ENCODE measurements at regions not wholly inside any gene's neighbourhood (a gene's known extent, or its start where the extent isn't known, plus 50 kb on each side); places are given as distances from the start of the nearest gene placed in this dataset.
A peak's percentile ranks its signal among the peaks of the same experiment; 100 is the strongest.
"Not testable (repeated sequence)": the region's sequence is repeated elsewhere in the genome, so short reads cannot be mapped to it uniquely, and the experiment has no call there.

- H3K27ac ChIP-seq: no peak overlapping the region
- no peaks in the 10 kb centered on the region for H3K27me3 ChIP-seq
- intact Hi-C loops (cut with DNase I): no loop called here
- H3K36me3 ChIP-seq: no peaks in the 10 kb centered on the region
- DNase-seq (ENCODE audit: low spot score in 2 of 2): no peak
- H3K4me3 ChIP-seq: no peak overlapping the region
- no peaks in the 10 kb centered on the region for H3K9me3 ChIP-seq
- no peak for TF ChIP-seq CTCF (IDR thresholded peaks at IDR 0.05)
- no peaks in the 10 kb centered on the region for H3K4me1 ChIP-seq
Measured at GRCh38 chr14:70256601-70257000, 67.8 kb upstream of the SLC8A3 start.

DNA sequence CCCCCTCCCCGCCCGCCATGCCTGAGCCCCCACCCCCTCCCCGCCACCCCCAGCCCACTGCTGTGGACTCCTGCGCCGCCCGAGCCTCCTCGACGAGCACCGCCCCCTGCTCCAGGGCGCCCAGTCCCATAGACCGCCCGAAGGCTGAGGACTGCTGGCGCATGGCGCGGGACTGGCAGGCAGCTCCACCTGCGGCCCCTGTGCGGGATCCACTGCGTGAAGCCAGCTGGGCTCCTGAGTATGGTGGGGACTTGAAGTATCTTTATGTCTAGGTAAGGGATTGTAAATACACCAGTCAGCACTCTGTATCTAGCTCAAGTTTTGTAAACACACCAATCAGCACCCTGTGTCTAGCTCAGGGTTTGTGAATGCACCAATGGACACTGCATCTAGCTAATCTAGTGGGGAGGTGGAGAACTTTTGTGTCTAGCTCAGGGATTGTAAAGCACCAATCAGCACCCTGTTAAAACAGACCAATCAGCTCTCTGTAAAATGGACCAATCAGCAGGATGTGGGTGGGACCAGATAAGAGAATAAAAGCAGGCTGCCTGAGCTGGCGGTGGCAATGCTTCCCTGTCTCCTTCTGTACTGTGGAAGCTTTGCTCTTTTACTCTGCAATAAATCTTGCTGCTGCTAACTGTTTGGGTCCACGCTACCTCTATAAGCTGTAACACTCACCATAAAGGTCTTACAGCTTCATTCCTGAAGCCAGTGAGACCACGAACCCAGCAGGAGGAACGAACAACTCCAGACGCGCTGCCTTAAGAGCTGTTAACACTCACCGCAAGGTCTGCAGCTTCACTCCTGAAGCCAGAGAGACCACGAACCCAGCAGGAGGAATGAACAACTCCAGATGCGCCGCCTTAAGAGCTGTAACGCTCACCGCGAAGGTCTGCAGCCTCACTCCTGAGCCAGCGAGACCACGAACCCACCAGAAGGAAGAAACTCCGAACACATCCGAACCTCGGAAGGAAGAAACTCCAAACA, 66.6 kb upstream of the SLC8A3 start:
- DNase-seq (ENCODE audit: low spot score in 2 of 2); H3K9me3 ChIP-seq; intact Hi-C loops (cut with DNase I); H3K4me1 ChIP-seq; H3K27ac ChIP-seq; H3K27me3 ChIP-seq; H3K36me3 ChIP-seq: not testable (repeated sequence)
- H3K4me3 ChIP-seq: peak overlapping the region in 1 of 2 donors; percentile 28

GRCh38 chr14:70254476-70254961, 65.8 kb upstream of the SLC8A3 start:
- no peak for DNase-seq (ENCODE audit: low spot score in 2 of 2)
- TF ChIP-seq CTCF (IDR thresholded peaks at IDR 0.05): no peak
- no peaks in the 10 kb centered on the region for H3K36me3 ChIP-seq
- no peaks in the 10 kb centered on the region for H3K9me3 ChIP-seq
- H3K4me1 ChIP-seq: no peaks in the 10 kb centered on the region
- no peaks in the 10 kb centered on the region for H3K27me3 ChIP-seq
- intact Hi-C loops (cut with DNase I): no loop called here
- peak overlapping the region; percentile 53 to 61 for H3K4me3 ChIP-seq
- H3K27ac ChIP-seq: no peak overlapping the region

- H3K4me1 ChIP-seq; H3K27me3 ChIP-seq; DNase-seq (ENCODE audit: low spot score in 2 of 2); H3K36me3 ChIP-seq; intact Hi-C loops (cut with DNase I); H3K27ac ChIP-seq; H3K9me3 ChIP-seq; H3K4me3 ChIP-seq: not testable (repeated sequence)
Measured at GRCh38 chr14:70253547-70253946, 64.8 kb upstream of the SLC8A3 start.

DNA sequence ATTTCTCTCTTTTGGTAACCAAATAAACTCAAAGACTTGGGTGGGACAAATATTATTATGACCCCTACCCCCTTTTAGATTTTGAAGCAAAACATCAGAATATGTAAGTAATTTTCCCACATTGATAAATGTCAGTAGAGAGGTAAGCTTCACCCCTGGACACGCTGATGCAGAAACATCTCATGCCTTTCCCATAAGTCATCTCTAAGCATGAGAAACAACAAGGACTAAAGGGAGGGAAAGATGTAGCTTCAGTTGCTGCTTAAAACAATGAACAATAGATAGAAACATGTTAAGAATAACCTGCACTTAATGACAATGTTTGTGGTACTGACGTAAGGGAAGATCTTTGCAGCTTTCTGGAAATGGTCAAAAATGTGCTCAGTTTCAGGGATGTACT, 56.3 kb upstream of the SLC8A3 start:
- intact Hi-C loops (cut with DNase I): no loop called here
- no peak for TF ChIP-seq CTCF (IDR thresholded peaks at IDR 0.05)
- no peak overlapping the region for H3K27ac ChIP-seq

GRCh38 chr14:70239802-70240201, 51.1 kb upstream of the SLC8A3 start:
- H3K9me3 ChIP-seq: no peaks in the 10 kb centered on the region
- H3K4me3 ChIP-seq: no peak overlapping the region
- no peaks in the 10 kb centered on the region for H3K27me3 ChIP-seq
- TF ChIP-seq CTCF (IDR thresholded peaks at IDR 0.05): no peak
- intact Hi-C loops (cut with DNase I): no loop called here
- H3K4me1 ChIP-seq: no peaks in the 10 kb centered on the region
- H3K27ac ChIP-seq: no peak overlapping the region
- no peak for DNase-seq (ENCODE audit: low spot score in 2 of 2)
- no peaks in the 10 kb centered on the region for H3K36me3 ChIP-seq

More for the DNA sequence above, 56.3 kb upstream of the SLC8A3 start:
- H3K4me1 ChIP-seq: no peaks in the 10 kb centered on the region
- H3K9me3 ChIP-seq: no peaks in the 10 kb centered on the region
- no peaks in the 10 kb centered on the region for H3K36me3 ChIP-seq
- no peaks in the 10 kb centered on the region for H3K27me3 ChIP-seq
- H3K4me3 ChIP-seq: no peak overlapping the region
- no peak for DNase-seq (ENCODE audit: low spot score in 2 of 2)

DNA sequence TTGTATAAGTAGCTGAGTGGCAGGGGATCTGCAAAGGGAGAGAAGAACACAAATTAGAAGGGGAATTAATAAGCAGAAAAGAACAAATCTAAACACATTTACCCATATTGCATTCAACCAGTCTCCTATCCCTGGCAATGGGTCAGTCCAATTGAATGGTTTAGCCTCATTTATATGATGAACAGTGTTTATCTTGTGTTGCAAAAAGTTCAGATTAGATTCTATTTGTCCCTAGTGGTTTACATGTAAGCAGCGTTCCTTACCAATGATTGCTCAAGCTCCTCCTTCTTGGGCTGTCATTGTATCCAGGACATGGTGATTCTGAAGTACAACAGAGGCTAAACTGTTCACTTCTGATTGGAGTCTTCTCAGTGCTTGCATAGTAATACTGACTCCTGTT, 49.9 kb upstream of the SLC8A3 start:
- DNase-seq (ENCODE audit: low spot score in 2 of 2); intact Hi-C loops (cut with DNase I); H3K36me3 ChIP-seq; H3K4me1 ChIP-seq; H3K27me3 ChIP-seq; H3K4me3 ChIP-seq; H3K9me3 ChIP-seq; H3K27ac ChIP-seq: not testable (repeated sequence)
